ENCODE measurements at regions not wholly inside any gene's neighbourhood (a gene's known extent, or its start where the extent isn't known, plus 50 kb on each side); places are given as distances from the start of the nearest gene placed in this dataset.

DNA sequence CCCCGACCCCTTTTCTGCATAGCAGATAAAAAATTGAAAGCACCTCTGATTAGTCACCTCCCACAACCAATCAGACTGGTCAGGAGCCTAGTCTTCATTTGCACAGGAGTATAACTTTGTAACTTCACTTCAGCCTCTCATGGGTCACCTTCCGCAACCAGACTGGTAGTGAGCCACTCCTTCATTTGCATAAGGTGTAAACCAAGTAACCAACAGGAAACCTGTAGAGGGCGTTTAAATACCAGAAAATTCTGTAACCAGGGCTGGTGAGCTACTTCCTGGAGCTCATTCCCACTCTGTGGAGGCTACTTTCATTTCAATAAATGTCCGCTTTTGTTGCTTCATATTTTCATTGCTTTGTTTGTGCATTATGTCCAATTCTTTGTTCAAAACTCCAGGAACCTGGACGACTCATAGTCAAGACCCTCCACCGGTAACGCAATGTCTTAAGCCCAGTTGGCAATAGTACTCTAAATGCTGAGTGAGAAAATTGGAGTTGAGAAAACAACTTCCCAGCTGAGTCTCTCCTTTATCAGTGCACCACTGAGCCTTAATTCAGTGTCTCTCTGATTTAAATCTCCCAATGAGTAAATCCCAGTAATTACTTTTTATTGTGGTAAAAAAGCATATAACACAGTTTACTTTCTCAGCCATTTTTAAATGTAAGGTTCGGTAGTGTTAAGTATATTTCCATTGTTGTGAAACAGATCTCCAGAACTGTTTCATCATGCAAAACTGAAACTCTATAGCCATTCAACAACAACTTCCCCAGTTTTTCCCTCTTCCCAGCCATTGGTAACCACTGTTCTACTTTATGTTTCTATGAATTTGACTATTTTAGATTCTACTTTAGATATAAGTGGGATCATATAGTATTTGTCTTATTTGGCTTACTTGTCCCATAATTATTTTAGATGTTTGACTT, 392.7 kb upstream of the SLC8A1 start:
- TF ChIP-seq, protein P1, sequence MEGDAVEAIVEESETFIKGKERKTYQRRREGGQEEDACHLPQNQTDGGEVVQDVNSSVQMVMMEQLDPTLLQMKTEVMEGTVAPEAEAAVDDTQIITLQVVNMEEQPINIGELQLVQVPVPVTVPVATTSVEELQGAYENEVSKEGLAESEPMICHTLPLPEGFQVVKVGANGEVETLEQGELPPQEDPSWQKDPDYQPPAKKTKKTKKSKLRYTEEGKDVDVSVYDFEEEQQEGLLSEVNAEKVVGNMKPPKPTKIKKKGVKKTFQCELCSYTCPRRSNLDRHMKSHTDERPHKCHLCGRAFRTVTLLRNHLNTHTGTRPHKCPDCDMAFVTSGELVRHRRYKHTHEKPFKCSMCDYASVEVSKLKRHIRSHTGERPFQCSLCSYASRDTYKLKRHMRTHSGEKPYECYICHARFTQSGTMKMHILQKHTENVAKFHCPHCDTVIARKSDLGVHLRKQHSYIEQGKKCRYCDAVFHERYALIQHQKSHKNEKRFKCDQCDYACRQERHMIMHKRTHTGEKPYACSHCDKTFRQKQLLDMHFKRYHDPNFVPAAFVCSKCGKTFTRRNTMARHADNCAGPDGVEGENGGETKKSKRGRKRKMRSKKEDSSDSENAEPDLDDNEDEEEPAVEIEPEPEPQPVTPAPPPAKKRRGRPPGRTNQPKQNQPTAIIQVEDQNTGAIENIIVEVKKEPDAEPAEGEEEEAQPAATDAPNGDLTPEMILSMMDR (IDR thresholded peaks at IDR 0.05), result no peak
- TF ChIP-seq POLR2A (IDR thresholded peaks at IDR 0.05), result no peak

Measured in uterus (tissue), 2 donors.